ENCODE measurements at regions not wholly inside any gene's neighbourhood (a gene's known extent, or its start where the extent isn't known, plus 50 kb on each side); places are given as distances from the start of the nearest gene placed in this dataset.

GRCh38 chr5:68367287-68367686 is 151.7 kb downstream of the PIK3R1 start:
- TF ChIP-seq CTCF (conservative IDR thresholded peaks at IDR 0.05) = no peak
- no peak for TF ChIP-seq ZFX (IDR thresholded peaks at IDR 0.05)
- no peak overlapping the region for H3K27ac ChIP-seq

DNA sequence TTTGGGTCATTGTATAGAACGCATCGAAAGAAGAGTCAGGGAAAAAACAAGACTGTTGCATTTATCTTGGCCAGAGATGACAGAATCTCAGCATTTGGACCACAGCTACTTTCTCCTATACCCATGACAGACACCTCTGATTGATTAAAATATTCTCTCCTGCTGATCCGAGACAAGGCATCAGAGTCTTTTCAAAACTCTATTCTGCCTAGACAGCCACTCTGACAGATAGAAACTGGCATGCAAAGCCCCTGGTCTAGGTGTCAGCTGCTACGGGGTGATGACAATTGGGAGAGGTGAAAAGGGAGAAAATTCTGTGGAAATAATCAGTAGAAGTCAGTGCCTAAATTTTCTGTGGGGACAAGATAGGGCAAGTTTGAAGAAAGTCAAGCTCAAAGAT is 152.2 kb downstream of the PIK3R1 start:
- no peak overlapping the region for H3K27ac ChIP-seq
- TF ChIP-seq CTCF (conservative IDR thresholded peaks at IDR 0.05) (no peak), ZFX (IDR thresholded peaks at IDR 0.05) (no peak)

GRCh38 chr5:68368311-68369022 is 152.9 kb downstream of the PIK3R1 start:
- TF ChIP-seq ZFX (IDR thresholded peaks at IDR 0.05) (no peak), CTCF (conservative IDR thresholded peaks at IDR 0.05) (no peak)
- H3K27ac ChIP-seq = peak overlapping the region; percentile 8; the same call in 1 of the 2 replicates

- peak overlapping the region; percentile 8; the same call in 1 of the 2 replicates for H3K27ac ChIP-seq
- TF ChIP-seq ZFX (IDR thresholded peaks at IDR 0.05) (no peak), CTCF (conservative IDR thresholded peaks at IDR 0.05) (no peak)
These were observed 153.4 kb downstream of the PIK3R1 start for GRCh38 chr5:68369023-68369359.

DNA sequence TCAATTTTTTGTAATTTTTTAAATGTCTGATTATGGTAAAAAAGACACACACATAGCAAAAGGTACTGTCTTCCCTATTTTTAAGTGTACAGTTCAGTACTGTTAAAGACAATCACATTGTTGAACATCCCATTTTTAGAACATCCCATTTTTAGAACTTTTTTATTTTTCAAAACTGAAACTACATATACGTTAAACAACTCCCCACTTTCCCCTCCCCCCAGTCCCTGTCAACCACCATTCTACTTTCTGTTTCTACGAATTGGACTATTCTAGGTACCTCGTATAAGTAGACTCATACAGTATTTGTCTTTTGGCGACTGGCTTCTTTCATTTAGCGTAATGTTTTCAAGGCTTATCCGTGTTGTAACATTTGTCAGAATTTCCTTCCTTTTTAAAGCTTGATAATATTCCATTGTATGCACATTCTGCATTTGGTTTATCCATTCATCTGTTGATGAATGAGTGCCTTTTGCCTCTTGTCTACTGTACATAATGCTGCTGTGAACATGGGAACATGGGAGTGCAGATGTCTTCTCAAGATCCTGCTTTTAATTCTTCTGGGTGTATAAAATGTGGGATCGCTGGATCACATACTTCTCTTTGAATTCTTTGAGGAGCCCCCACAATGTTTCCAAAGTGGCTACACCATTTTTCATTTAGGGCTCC is 154.0 kb downstream of the PIK3R1 start:
- no peak overlapping the region for H3K27ac ChIP-seq
- TF ChIP-seq ZFX (IDR thresholded peaks at IDR 0.05) (no peak), CTCF (conservative IDR thresholded peaks at IDR 0.05) (no peak)

DNA sequence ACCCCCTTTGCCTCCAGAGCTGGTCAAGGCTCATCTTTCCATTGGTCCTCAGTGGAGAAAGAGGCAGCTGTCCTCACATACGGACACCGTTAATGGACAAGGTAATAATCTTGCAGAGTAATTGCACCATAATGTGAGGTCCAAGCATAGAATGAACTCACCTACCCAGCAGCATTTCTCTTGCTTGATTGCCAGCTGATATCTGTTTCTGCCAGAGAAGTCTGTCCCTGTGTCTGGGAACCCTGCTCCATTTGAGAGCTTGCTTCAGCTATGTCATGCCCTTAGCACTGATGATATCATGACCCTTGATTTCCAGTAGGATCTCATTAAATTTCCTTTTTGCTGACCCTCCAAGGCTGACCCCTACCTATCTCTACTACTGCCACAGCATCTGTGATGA is 154.6 kb downstream of the PIK3R1 start:
- no peak overlapping the region for H3K27ac ChIP-seq
- TF ChIP-seq ZFX (IDR thresholded peaks at IDR 0.05) = no peak
- TF ChIP-seq CTCF (conservative IDR thresholded peaks at IDR 0.05) = no peak

DNA sequence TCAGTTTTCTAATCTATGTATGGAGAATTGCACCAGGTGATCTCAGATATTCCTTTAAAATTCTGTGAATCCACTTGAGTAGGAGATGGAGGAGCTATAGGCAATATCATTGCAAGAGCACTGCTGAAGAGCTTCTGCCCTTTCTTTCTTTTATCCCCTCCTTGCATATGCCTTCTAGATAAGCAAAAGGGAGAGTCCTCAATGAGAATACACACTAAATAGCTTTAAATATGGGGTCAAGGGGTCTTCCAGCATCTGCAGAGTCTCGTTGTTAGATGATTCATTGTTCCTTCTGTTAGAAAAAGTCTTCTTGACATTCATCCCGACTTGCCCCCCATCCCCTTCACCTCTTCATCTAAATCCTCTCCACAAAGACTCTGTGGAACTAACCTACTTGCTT is 156.1 kb downstream of the PIK3R1 start:
- TF ChIP-seq ZFX (IDR thresholded peaks at IDR 0.05) (no peak), CTCF (conservative IDR thresholded peaks at IDR 0.05) (no peak)
- no peak overlapping the region for H3K27ac ChIP-seq
